ENCODE measurements at regions not wholly inside any gene's neighbourhood (a gene's known extent, or its start where the extent isn't known, plus 50 kb on each side); places are given as distances from the start of the nearest gene placed in this dataset.

- TF ChIP-seq SUZ12 (IDR thresholded peaks at IDR 0.05; ENCODE audit: extremely low read depth, insufficient read depth, insufficient read length) (no peak), YY1 (IDR thresholded peaks at IDR 0.05; ENCODE audit: insufficient read depth, insufficient read length) (no peak), ZNF274 (IDR thresholded peaks at IDR 0.05; ENCODE audit: low read depth, low read length) (no peak)
Observed at GRCh38 chr4:3858046-3858730, 92.0 kb downstream of the ADRA2C start.

All from NT2/D1 (cell line).